ENCODE measurements at regions not wholly inside any gene's neighbourhood (a gene's known extent, or its start where the extent isn't known, plus 50 kb on each side); places are given as distances from the start of the nearest gene placed in this dataset.

DNA sequence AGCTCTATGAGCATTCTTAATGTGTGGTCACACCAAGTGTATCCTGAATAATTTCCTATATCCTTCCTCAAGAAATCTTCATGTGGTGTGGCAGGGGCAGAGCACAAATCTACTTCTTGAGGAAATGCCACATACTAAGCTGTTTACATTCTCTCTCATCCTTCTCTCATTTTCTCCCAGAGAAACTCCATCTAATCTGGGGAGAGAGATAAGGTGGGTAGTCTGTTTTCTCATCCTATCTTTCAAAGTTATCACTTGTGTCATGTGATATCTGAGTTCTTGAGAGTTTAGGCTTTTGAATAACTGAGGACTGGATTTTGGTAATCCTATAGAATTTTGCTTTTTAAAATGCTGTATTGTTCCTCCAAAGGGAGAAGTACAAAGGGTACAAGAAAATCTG is 141.9 kb upstream of the LRRC7 start:
- TF ChIP-seq, protein P1, sequence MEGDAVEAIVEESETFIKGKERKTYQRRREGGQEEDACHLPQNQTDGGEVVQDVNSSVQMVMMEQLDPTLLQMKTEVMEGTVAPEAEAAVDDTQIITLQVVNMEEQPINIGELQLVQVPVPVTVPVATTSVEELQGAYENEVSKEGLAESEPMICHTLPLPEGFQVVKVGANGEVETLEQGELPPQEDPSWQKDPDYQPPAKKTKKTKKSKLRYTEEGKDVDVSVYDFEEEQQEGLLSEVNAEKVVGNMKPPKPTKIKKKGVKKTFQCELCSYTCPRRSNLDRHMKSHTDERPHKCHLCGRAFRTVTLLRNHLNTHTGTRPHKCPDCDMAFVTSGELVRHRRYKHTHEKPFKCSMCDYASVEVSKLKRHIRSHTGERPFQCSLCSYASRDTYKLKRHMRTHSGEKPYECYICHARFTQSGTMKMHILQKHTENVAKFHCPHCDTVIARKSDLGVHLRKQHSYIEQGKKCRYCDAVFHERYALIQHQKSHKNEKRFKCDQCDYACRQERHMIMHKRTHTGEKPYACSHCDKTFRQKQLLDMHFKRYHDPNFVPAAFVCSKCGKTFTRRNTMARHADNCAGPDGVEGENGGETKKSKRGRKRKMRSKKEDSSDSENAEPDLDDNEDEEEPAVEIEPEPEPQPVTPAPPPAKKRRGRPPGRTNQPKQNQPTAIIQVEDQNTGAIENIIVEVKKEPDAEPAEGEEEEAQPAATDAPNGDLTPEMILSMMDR (IDR thresholded peaks at IDR 0.05): no peak
- no peak for TF ChIP-seq POLR2A (IDR thresholded peaks at IDR 0.05)
